ENCODE measurements at regions not wholly inside any gene's neighbourhood (a gene's known extent, or its start where the extent isn't known, plus 50 kb on each side); places are given as distances from the start of the nearest gene placed in this dataset.

DNA sequence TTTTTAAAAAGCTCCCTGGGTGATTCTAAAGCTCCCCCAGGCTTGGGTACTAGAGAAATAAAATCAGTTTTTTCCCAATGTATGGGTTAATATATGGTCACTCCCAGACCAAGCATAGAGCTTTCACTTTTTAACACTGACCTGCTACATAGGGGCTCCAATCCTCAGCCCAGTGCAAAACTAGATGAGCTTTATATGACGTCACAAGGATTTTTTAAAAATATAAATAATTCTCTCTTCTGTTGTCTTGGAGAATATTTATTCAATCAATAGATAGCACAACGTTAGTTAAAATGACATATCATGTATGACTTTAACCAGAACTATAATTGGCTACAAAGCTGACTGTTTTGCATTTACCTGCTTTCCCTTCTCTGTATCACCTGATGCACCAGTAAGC is 137.9 kb upstream of the TMCC3 start:
- no peak for DNase-seq (ENCODE audit: low spot score)
- FAIRE-seq: no peak

DNA sequence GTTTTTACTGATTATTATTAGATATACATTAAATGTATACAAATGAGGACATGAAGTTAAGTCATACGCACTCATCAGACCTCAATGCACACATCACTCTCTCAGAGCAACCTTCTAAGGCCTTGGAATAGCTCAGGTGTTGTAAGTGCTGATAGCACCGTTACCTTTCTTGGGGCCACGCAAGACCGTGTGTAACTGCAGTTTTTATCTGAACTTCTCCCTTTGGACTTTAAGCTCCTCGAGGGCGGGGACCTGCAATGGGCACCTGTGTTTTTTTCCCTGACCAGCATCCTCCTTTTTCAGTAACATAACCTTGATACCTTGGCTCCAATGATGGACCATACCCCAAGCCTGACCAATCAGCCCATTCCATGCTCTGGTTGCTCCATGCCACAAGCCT is 136.5 kb upstream of the TMCC3 start:
- no peak for FAIRE-seq
- DNase-seq (ENCODE audit: low spot score): no peak

DNA sequence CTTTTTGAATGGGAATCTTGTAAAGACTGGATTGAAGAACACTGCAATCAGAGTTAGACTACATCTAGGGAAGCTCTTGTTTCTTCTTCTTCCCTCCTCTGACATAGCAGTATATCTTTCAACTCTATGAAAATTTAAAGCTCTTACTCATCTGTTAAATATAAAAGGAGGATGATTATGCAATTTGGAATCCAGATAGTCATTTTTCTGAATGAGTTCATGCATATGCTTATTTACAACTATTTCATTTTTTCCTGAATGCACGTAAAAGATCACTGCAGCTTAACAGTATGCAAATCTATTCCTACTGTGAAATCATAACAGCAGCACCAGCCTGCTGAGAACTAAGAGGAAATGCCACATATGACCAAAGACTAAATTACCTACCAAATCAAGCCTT is 133.5 kb upstream of the TMCC3 start:
- DNase-seq (ENCODE audit: low spot score) (no peak), FAIRE-seq (no peak)

DNA sequence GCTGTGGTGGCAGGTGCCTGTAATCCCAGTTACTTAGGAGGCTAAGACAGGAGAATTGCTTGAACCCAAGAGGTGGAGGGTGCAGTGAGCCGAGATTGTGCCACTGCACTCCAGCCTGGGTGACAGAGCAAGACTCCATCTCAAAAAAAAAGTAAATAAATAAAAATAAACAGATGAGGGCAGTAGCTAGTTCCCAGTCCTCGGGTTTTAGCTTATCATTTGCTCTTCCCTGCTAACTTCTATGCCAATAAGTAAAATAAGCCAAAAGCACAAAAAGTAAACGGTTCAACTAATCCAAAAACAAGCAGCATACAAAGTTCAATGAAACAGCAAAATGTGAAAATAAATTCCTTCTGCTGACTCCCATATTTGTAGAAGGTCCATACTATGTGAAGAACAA is 133.0 kb upstream of the TMCC3 start:
- FAIRE-seq: no peak
- DNase-seq (ENCODE audit: low spot score): no peak

DNA sequence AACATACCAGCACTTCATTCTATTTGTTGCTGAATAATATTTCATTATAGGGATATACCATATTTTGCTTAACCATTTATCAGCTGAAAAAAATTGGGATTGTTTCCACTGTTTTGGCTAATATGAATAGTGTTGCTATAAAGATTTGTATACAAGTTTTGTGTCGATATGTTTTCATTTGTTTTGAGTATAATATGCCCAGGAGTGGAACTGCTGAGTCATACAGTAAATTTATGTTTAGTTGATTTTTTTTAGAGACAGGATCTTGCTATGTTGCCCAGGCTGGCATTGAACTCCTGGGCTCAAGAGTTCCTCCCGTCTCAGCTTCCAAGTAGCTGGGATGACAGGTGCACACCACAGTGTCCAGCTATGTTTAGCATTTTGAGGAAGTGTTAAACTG is 131.5 kb upstream of the TMCC3 start:
- FAIRE-seq (no peak), DNase-seq (ENCODE audit: low spot score) (no peak)

DNA sequence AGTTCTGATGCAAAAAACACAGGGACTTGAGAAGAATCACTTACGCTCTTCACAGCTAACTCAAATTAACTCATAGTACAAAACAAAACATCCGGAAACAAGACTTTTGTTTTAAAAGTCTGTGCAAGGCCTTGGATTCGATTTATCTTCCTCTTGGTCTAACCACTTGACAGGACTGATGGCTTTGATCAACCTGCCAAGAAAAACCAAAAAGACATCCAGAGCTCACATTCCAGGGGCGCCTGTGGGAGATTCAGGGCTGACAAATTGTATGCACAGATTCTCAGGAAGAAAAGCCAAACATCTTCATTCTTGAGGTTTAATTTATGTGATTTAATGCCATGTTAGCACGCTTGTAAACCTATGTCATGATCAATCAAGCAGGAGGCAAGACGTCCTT is 129.1 kb upstream of the TMCC3 start:
- DNase-seq (ENCODE audit: low spot score) (peak; percentile 49), FAIRE-seq (no peak)

DNA sequence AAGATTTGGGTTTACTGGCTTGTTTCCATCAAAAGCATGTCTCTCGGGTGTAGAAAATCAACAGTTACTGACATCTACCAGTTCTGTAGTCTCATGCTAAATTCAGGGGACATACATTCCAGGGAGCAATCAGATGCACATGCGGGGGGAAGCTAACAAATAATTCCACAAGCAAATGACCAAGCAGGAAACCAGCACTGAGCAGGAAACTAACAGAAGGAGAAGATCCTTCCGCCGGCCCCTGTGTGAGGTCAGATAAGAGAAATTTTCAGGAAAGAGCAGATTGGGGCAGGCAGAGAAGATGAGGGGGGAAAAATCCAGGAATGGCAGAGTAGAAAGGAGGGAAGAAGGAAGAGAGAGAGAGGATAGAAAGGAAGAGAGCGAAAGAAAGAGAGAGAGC is 127.6 kb upstream of the TMCC3 start:
- FAIRE-seq: no peak
- no peak for DNase-seq (ENCODE audit: low spot score)

DNA sequence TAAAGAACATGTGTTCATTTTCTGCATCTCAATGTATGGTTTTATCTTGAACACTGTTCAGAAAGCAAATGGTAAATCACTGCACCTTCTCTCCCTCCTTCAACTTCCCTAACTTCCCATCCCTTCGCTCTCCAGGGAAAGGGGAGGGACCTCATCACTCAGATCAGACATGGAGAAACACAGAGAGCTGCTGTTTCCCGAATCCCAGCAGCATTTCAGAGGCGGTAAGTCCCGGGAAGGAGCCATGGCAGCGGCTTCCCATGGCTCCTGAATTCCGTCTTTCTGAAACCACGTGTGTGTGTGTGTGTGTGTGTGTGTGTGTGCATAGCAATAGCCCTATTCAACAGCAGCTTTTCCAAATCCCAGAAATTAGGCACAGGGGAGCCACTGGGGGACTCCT is 125.4 kb upstream of the TMCC3 start:
- FAIRE-seq (no peak), DNase-seq (ENCODE audit: low spot score) (no peak)

DNA sequence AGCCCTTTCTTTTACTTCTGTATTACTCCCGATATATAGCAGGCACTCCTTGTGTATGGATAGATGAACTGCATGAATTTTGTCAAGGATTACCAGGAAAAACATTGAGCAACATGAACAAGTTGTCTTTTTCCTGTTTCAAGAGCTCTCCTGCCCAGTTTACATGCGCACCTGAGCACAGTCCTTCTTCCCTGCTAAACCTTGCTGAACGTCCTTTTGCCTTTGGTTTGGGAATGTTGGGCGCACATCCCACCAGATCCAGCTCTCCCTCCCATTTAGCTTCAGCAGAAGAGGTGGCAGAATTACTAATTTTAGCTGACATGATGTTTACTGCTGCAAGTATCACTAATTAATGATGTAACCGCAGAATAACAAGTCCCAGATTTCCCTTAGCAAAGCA is 121.4 kb upstream of the TMCC3 start:
- DNase-seq (ENCODE audit: low spot score) (no peak), FAIRE-seq (no peak)

DNA sequence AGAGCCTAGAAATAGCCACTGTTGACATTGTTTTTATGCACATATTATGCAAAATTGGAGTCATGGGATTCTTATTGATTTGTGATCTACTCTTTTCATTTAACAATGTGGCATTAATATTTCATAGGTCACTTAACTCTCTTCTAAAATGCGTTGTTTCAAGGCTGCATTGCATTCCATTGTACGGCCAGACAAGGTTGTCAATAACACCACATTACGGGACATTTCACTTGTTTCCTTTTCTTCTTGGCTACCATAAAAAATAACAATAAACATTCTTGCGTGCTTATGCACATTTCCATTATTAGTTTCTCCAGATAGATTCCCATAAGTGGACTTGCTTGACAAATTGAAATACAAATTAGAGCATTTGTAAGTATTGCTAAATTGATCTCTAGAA is 120.8 kb upstream of the TMCC3 start:
- FAIRE-seq: no peak
- DNase-seq (ENCODE audit: low spot score): no peak

DNA sequence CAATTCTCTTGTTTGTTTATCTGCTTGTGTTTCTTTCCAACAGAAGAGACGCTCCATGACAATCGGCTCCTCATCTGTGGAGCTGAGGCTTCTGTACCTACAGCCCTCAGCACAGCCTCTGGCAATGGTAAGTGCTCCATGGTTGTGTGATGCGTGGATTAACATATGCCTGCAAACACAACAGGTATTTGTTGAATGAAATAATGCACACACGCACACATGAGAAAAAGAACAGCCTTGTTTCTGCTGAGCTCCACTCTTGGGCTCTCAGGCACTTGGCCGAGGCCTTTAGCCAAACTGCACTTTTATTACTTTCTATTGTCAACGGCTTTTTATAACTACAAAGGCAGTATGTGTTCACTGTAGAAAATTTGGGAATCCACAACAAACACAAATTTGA is 120.4 kb upstream of the TMCC3 start:
- FAIRE-seq: no peak
- DNase-seq (ENCODE audit: low spot score): no peak

DNA sequence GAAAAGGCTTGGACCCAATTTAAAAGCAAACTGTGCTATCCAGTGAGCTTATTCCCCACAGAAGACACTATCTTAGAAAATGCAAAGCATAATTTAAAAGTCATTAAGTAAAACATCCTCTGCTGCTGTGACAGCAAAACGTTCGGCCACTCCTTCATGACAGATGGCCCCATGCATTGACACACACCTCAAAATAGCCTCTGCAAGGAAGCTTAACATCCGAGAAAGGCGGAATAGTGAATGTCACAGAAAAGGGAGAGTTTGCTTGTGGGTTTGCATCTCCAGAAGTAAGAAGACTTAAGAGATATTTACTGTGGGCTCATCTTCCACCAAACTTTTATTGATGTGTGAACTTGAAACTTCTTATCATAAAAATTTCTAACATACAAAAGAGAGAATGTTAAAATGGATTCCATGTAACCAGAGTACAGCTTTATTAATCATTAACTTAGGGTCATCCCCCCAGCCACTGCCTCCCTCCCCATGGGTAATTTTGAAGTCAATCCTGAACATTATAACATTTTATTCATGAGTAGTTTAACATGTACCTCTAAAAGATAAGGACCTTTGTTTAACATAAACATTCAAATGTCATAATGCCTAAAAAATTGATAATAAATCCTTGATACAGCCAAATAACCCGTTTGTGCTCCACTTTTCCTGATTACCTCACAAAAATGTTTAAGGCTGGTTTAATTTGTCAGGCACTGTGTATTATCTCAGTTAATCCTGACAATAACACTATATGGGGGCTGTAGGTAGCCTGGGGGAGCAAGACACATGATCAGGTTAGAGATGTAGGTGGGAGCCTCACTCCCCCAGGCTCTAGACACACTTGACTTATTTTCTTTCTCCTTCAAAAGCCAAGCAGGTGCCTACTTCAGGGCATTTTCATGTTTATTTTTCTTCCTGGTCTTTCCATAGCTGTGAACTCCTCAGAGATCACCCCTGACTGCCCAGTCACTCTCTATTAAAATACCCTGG is 119.7 kb upstream of the TMCC3 start:
- DNase-seq (ENCODE audit: low spot score) (no peak), FAIRE-seq (no peak)

DNA sequence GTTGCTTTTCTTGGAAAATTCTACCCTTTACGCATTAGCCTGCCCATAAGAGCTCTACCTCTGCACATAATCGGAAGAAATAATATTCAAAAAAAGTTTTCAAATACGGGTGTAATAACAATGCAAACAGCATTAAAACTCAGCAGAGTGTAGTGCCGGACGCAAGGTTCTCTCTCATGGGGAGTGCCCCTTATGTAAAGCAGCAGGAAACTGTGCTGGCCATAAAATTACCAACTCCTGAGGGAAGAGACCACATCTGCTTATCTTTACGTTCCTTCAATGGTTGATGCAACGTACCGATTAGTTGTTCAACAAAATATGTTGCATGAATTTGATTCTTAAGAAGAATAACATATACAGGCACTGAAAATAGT is 118.7 kb upstream of the TMCC3 start:
- no peak for DNase-seq (ENCODE audit: low spot score)
- FAIRE-seq: no peak

DNA sequence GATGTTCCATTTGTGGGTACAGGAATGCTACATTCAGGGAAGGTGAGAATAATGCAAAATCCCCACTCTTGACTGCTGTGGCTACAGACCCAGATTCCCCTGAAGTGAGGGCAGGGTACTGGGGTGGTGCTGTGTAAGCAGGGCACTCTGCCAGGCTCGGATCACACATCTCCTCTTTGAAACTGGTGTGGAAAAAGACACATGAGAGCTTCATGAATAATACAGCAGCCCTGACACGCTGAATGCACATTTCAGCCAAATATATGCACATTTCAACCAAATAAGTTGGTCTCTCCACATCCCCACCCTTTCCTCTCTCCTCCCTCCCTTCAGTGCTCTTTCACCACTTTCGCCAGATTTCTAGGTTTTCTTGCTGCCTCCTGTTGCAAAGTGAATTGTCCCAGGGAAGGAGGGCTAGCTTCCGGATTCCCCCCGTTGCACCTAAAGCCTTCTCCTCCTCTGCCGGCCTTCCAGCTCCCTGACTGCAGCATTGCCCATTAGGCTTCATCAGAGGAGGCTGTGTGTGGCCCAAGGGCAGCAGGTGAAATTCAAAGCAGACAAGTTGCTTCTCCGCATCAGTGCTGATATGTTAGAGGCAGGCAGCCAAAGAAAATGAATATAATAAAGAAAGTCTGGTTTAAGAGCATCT is 118.2 kb upstream of the TMCC3 start:
- DNase-seq (ENCODE audit: low spot score): no peak
- no peak for FAIRE-seq

DNA sequence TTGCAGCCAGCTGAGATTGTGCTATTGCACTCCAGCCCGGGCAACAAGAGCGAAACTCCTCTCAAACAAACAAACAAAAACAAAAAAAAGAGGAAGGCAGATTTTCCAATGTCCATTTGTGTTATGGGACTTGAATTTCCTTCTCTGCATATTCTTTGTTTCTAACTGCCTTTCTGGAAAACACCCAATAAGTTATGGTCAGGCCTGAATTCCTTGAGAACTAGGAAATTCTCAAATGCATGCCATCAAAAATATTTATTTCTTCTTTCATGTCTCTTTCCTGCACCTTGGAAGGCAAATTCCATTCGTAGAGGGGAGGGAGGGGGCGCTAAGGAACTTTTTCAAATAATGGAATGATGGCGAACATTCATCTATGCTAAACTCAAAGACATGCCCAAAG is 117.6 kb upstream of the TMCC3 start:
- DNase-seq (ENCODE audit: low spot score) (no peak), FAIRE-seq (no peak)

DNA sequence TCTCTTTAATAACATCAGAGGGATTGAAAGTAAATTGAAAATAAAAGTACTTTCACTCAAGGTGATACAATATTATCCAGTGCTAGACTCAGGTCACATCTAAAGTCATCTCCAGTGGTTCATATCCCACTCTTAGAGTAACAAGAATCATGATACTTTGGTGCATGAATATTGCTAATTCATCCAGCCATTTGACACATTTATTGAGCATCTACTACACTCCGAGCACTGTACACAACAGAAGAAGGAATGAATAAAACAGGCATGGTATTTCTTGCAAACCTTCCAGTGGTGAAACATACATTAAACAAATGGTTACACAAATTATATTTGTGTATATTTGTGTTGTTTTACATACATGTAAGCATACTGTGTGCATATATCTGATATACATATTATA is 116.0 kb upstream of the TMCC3 start:
- DNase-seq (ENCODE audit: low spot score): no peak
- FAIRE-seq: no peak

DNA sequence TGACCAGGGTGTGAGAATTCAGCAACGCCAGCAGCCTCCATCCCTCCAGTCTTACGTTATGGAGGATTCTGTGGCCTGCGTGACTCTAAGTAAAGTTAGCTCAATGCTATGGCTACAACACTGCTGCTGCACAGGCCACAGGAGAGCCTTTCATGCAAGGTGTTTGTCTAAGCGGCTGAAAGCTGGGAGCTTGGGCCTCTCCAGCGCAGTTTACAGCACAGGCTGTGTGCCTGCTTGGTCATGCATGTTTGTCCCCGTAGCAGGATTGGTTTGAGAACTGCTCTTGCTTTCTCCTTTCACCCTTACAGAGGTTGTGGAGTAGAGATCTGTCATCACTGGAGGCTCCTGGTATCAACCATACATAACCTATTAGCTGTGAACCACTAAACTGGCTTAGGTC is 113.1 kb upstream of the TMCC3 start:
- DNase-seq (ENCODE audit: low spot score) (no peak), FAIRE-seq (no peak)

DNA sequence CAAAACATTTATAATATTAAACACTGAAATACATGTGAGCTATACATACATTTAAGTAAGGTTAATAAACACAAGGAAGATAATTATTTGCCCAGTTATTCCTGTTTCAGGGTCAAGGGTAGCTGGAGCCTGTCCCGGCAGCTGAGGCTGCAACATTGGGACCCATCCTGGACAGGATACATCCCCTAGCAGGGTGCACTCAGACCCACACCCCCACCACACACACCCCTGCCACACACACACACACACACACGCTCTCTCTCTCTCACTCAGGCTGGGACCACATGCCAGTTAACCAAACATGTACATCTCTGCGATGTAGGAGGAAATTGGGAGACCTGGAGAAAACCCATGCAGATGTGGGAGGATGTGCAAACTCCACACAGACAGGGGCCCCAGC is 112.6 kb upstream of the TMCC3 start:
- FAIRE-seq (no peak), DNase-seq (ENCODE audit: low spot score) (no peak)

DNA sequence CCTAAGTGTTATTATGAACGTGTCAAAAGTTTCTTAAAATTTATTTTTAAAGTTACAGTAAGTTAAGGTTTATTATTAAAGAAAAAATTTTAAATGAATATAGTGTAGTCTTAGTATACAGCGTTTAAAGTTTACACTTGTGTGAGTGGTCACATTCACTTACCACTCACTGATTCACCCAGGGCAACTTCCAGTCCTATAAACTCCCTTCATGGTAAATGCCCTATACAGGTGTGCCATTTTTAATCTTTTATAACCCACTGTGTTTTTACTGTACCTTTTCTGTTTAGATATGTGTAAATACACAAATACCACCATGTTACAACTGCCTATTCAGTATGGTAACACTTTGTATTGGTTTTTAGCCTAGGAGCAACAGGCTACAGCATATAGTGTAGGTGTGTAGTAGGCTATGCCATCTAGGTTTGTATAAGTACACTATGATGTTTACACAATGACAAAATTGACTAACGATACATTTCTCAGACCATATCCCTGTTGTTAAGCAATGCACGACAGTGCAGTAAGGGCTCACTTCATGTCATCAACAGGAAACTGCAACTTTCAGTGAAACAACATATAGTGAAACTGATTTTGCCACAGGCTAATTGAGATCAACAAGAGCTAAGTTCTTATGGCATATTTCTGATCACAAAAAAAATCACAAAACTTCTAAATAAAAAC is 112.0 kb upstream of the TMCC3 start:
- DNase-seq (ENCODE audit: low spot score) (no peak), FAIRE-seq (no peak)

DNA sequence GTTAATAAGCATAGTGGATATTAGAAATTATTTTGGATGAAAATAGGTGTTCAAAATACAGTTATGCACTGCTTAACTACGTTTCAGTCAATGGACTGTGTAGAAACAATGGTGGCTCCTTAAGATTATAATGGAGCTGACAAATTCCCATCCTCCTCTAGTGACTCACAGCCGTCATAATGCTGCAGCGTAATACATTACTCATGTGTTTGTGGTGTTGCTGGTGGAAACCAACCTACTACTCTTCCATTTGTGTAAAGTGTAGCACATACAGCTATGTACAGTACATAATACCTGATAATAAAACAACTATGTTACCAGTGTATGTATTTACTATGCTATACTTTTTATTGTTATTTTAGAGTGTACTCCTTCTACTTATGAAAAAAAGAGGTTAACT is 111.2 kb upstream of the TMCC3 start:
- DNase-seq (ENCODE audit: low spot score): peak; percentile 86
- FAIRE-seq: peak; percentile 87

DNA sequence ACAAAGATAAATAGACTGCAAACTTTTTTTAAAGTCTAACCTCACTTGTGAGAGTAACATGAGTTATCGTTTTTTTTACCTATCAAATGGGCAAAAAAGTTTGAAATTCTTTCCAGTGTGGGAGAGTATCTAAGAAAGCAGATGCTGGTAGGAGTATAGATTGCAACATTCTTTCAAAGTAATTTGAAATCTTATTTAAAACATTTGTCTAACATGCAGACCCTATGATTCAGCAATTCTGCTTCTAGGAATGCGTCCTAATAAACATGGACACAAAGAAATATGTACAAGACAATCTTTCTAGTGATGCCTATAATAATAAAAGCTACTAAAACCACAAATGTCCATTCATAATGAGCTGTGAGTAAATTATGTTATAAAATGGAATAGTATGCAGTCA is 110.4 kb upstream of the TMCC3 start:
- DNase-seq (ENCODE audit: low spot score): no peak
- no peak for FAIRE-seq

DNA sequence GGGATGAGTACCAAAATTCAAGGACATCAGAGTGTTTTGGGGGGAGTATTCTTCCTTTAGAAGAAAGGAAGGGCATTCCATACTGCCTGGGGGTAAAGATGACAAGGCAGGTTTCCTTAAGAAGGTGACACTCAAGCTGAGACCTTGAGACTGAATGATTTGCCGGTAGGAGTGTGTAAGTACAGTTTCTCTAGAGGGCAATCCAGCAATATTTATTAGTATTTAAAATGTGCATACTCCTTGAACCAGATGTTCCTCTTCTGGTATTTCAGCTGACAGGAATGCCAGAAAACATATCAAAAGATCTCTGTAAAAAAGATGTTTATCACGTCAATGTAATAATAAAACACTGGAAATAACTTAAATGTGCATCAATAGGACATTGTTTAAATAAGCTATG is 106.4 kb upstream of the TMCC3 start:
- no peak for FAIRE-seq

DNA sequence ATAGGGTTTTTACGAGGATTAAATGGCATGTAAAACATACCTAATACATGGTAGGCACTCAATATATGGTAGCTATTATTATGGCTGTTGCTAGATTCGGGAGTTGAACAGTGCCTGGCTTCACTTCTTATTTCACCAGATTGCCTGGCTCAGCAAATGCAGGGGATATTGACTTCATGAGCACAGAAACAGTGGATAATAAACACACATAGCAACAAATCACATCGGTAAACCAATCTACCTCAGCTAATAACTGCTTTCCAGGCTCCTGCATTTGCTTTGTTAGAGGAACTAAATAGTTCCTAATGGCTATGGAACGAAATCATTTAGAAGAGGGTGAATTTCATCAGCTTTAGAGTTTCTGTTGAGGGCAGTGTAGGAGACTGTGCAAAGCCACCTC is 105.2 kb upstream of the TMCC3 start:
- DNase-seq (ENCODE audit: low spot score) (no peak), FAIRE-seq (no peak)

More for the DNA sequence above, 106.4 kb upstream of the TMCC3 start:
- DNase-seq (ENCODE audit: low spot score): no peak

Data from RCC 7860 (cell line).